Liver (tissue), 3 donors: ENCODE measurements at regions not wholly inside any gene's neighbourhood (a gene's known extent, or its start where the extent isn't known, plus 50 kb on each side); places are given as distances from the start of the nearest gene placed in this dataset.

Experiments
- RAD21 ChIP-seq, 2 donors: IDR thresholded peaks; 2 replicates each; pipeline ENCODE4 v1.6.1; 2016; ENCODE audit warnings: antibody characterized with exemption in 2 of 2, mild to moderate bottlenecking in 2 of 2
- TF ChIP-seq, protein P1 (sequence below): fragments of 150-350 bp; IDR thresholded peaks from 2 replicates; pipeline ENCODE4 v1.5.1; 2017; ENCODE audit warnings: improper control_type of control experiment, low read depth, low read length; ENCODE audit not compliant: missing input control
- donor health status: healthy.
- donor health status: healthy.

DNA sequence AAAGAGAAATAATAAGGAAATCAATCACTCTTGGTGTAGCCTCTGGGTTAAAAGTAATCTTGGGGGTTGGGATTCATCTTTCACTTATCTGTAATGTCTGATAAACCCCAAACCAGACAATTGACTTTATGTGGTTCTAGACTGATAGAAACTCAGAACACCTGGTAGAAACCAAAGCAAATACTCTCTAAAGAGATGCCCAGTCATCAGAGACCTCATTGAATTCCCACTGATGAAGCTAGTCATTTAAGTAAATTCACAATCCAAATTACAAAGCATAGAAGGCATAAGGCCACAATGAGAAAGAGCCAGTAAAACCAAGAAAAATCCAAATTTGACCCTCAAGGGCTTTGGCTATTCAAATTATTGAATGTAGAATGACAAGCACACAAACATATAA is 250.6 kb downstream of the MBNL1 start:
- TF ChIP-seq RAD21 (IDR thresholded peaks at IDR 0.05), result no peak
- TF ChIP-seq, protein P1, sequence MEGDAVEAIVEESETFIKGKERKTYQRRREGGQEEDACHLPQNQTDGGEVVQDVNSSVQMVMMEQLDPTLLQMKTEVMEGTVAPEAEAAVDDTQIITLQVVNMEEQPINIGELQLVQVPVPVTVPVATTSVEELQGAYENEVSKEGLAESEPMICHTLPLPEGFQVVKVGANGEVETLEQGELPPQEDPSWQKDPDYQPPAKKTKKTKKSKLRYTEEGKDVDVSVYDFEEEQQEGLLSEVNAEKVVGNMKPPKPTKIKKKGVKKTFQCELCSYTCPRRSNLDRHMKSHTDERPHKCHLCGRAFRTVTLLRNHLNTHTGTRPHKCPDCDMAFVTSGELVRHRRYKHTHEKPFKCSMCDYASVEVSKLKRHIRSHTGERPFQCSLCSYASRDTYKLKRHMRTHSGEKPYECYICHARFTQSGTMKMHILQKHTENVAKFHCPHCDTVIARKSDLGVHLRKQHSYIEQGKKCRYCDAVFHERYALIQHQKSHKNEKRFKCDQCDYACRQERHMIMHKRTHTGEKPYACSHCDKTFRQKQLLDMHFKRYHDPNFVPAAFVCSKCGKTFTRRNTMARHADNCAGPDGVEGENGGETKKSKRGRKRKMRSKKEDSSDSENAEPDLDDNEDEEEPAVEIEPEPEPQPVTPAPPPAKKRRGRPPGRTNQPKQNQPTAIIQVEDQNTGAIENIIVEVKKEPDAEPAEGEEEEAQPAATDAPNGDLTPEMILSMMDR, result no peak
